Naive thymus-derived CD8-positive, alpha-beta T cell (primary cell): ENCODE measurements at regions not wholly inside any gene's neighbourhood (a gene's known extent, or its start where the extent isn't known, plus 50 kb on each side); places are given as distances from the start of the nearest gene placed in this dataset.
"Not testable (repeated sequence)": the region's sequence is repeated elsewhere in the genome, so short reads cannot be mapped to it uniquely, and the experiment has no call there.

Source experiments
- ATAC-seq, 2 donors: fragments of 150-1000 bp; cut with Tn5 transposase in 1 of 2; sonication (Bioruptor Pico), chemical (Tn5 transposase) in 1 of 2; 1 replicate in 1 of 2; 2 replicates in 1 of 2; pipeline ENCODE4 v1.10.0; 2021; ENCODE audit warnings: mild to moderate bottlenecking in 2 of 2, moderate library complexity in 2 of 2
- POLR2A ChIA-PET: fragments of 350-600 bp; sonication (Branson Sonifier 250); formaldehyde crosslinking; loops from one replicate; lab custom pipeline; 2021; ENCODE audit warnings: antibody characterized with exemption; lab: Charles Lee
- DNase-seq, 10 donors: peaks; one replicate each; pipeline versions ENCODE4 v3.0.0 to v3.0.0-alpha.2; 2020 to 2022
- H3K27ac Mint-ChIP-seq, 10 donors: one replicate each; pipeline ENCODE4 v1.8.0; 2020 to 2022; ENCODE audit warnings: mild to moderate bottlenecking in 10 of 10, mixed read lengths in 10 of 10, moderate library complexity in 4 of 10, inconsistent platforms in 1 of 10
- H3K27me3 Mint-ChIP-seq, 5 donors: one replicate each; pipeline ENCODE4 v1.8.0; 2021 to 2022; ENCODE audit warnings: mixed read lengths in 5 of 5
- H3K36me3 Mint-ChIP-seq, 3 donors: one replicate each; pipeline ENCODE4 v1.8.0; 2020 to 2022; ENCODE audit warnings: mixed read lengths in 3 of 3, mild to moderate bottlenecking in 2 of 3, inconsistent platforms in 1 of 3
- H3K4me1 Mint-ChIP-seq, 4 donors: one replicate each; pipeline ENCODE4 v1.8.0; 2021 to 2022; ENCODE audit warnings: mixed read lengths in 4 of 4
- H3K4me3 Mint-ChIP-seq, 10 donors: one replicate each; pipeline ENCODE4 v1.8.0; 2020 to 2022; ENCODE audit warnings: mild to moderate bottlenecking in 10 of 10, mixed read lengths in 10 of 10, moderate library complexity in 6 of 10, inconsistent platforms in 1 of 10
- H3K9me3 Mint-ChIP-seq, 9 donors: one replicate each; pipeline ENCODE4 v1.8.0; 2020 to 2022; ENCODE audit warnings: mixed read lengths in 9 of 9, mild to moderate bottlenecking in 3 of 9, inconsistent platforms in 1 of 9, moderate library complexity in 1 of 9

- DNase-seq, result no peak
- ATAC-seq, result no peak
- Mint-ChIP-seq H3K9me3 (no peaks in the 10 kb centered on the region), H3K4me3 (no peak overlapping the region), H3K4me1 (peaks cover 0 to 4% (median 2%) of the 10 kb centered on the region in 4 donors), H3K27ac (no peak overlapping the region), H3K36me3 (no peaks in the 10 kb centered on the region), H3K27me3 (peaks cover 0 to 15% (median 1%) of the 10 kb centered on the region in 5 donors)
- POLR2A ChIA-PET, result no interaction called here
These were observed 206.3 kb downstream of the MAF start for GRCh38 chr16:79394206-79394605.

DNA sequence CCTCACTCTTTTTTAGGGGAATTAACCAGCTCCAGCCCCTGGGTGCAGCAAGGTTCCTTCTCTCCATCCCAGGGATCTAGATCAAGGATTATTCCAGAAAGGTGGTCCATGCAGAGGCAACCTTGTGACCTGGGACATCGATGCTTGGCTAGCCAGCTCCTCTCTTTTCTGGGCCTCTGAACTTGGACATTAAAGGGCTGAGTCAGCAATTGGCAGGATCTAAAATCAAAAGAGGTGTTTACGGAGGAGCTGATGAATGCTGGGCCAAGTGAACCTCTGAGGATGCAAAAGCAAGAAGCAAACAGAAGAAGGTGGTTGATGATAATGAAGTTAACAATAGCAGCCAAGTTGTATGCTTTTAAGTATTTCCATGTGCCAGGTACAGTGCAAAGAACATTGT lies 207.0 kb downstream of the MAF start:
- Mint-ChIP-seq H3K27ac (no peak overlapping the region), H3K4me3 (no peak overlapping the region), H3K9me3 (no peaks in the 10 kb centered on the region), H3K27me3 (peaks cover 0 to 15% (median 1%) of the 10 kb centered on the region in 5 donors), H3K4me1 (peaks cover 0 to 4% (median 2%) of the 10 kb centered on the region in 4 donors), H3K36me3 (no peaks in the 10 kb centered on the region)
- POLR2A ChIA-PET, result no interaction called here
- ATAC-seq (no peak), DNase-seq (no peak)

DNA sequence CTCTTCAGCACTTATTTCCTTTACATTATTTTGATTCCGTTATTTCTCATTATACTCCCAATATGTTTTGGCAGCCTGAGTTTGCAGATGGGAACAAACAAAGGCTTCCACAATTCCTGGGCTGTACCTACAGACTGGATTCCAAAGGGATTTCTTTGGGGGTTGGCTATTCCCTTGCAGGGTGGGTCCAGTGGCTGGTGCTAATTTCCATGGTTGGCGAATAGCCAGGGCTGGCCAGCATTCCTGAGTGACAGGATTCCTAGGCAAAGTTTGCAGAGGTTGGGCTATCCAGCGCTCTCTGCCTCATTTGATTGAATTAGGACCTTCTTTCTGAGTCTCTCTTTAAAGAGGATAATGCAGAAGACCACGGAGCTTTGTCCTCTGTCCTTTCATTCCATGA lies 207.4 kb downstream of the MAF start:
- no peak for DNase-seq
- H3K4me3 Mint-ChIP-seq, result no peak overlapping the region

GRCh38 chr16:79392081-79392480 lies 208.5 kb downstream of the MAF start:
- peaks cover 0 to 15% (median 1%) of the 10 kb centered on the region in 5 donors for H3K27me3 Mint-ChIP-seq
- peaks cover 0 to 4% (median 2%) of the 10 kb centered on the region in 4 donors for H3K4me1 Mint-ChIP-seq
- DNase-seq (no peak), ATAC-seq (no peak)
- H3K36me3 Mint-ChIP-seq, result peaks cover 0 to 2% (median 0%) of the 10 kb centered on the region in 3 donors
- no peak overlapping the region for H3K4me3 Mint-ChIP-seq
- no peak overlapping the region for H3K27ac Mint-ChIP-seq
- H3K9me3 Mint-ChIP-seq, result no peaks in the 10 kb centered on the region
- POLR2A ChIA-PET, result no interaction called here

More for the DNA sequence above, 207.4 kb downstream of the MAF start:
- Mint-ChIP-seq H3K27ac (no peak overlapping the region), H3K27me3 (peaks cover 0 to 15% (median 1%) of the 10 kb centered on the region in 5 donors), H3K4me1 (peaks cover 0 to 4% (median 2%) of the 10 kb centered on the region in 4 donors), H3K9me3 (no peaks in the 10 kb centered on the region), H3K36me3 (no peaks in the 10 kb centered on the region)
- ATAC-seq, result no peak
- POLR2A ChIA-PET, result no interaction called here

DNA sequence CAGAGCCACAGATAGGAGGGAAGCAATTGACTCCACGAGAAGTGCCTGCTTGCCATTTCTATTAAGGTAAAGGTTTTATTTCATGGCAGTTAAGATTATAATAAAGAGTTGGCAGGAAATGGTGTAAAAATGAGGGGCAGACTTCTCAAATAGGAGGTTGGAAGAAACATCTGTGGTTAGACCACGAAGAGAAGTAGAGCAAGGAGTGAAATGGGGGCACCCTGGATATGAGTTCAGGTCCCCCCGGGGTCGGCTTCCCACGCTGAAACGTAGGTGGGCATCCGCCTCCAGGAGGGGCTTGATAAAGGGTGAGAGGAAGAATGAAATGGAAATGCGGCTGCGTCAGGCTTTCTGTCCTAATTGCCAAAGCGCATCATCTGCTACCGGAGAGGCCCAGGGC lies 209.1 kb downstream of the MAF start:
- Mint-ChIP-seq H3K4me3 (no peak overlapping the region), H3K9me3 (no peaks in the 10 kb centered on the region), H3K27ac (no peak overlapping the region), H3K36me3 (peaks cover 0 to 4% (median 0%) of the 10 kb centered on the region in 3 donors), H3K27me3 (peaks cover 0 to 15% (median 1%) of the 10 kb centered on the region in 5 donors), H3K4me1 (peaks cover 0 to 4% (median 2%) of the 10 kb centered on the region in 4 donors)
- DNase-seq (no peak), ATAC-seq (no peak)
- POLR2A ChIA-PET, result no interaction called here

DNA sequence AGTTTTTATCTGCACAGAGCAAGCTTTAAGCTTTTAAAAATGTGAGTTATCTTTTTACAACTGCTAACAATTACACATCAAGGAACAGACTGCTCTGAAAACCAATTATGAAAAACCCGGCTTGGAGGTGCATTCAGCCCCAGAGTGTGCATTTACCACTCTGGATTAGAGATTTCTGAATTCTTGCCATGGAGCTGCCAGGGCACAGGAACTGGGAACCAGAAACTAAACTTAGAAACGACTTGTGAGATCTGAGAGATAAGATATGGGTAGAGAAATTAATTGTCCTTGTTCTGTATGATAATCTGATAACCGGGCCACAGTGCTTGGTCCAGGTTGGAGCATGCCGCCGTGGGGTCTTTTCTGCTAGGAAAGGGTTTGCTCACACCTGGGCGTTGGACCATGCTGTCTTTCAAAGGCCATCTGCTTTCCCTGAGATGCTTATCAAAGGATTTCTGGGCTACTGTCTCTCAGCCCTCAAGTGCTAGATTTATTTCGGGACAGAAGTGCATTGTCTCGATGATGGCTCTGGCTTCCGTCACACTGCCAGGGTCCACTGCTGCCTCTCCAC lies 210.0 kb downstream of the MAF start:
- H3K4me3 Mint-ChIP-seq, result no peak overlapping the region
- peaks cover 0 to 12% (median 1%) of the 10 kb centered on the region in 5 donors for H3K27me3 Mint-ChIP-seq
- POLR2A ChIA-PET, result no interaction called here
- H3K27ac Mint-ChIP-seq, result no peak overlapping the region
- ATAC-seq (no peak), DNase-seq (no peak)
- peaks cover 0 to 4% (median 0%) of the 10 kb centered on the region in 3 donors for H3K36me3 Mint-ChIP-seq
- H3K4me1 Mint-ChIP-seq, result peaks cover 0 to 4% (median 2%) of the 10 kb centered on the region in 4 donors
- no peaks in the 10 kb centered on the region for H3K9me3 Mint-ChIP-seq

DNA sequence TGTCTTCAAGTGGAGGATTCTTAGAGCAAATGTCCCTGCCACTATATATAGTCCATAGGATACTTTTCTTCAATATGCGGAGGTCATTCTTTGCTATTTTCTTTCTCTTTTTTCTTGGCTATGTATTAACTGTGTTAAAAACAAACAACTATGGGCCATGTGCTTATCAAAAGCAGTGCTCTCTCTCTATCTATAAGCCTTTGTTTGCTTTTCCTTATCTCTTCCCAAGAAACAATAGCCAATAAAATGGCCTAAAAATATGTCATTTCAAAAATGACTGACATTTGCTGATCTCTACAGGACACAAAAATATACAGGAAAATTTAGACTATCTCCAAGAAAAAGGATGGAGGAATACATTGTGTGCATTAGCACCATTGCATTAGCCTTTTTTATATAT lies 212.1 kb downstream of the MAF start:
- Mint-ChIP-seq H3K9me3 (no peaks in the 10 kb centered on the region), H3K27me3 (peaks cover 0 to 11% (median 1%) of the 10 kb centered on the region in 5 donors), H3K4me1 (peaks cover 0 to 4% (median 2%) of the 10 kb centered on the region in 4 donors), H3K27ac (no peak overlapping the region), H3K4me3 (no peak overlapping the region), H3K36me3 (peaks cover 0 to 4% (median 0%) of the 10 kb centered on the region in 3 donors)
- DNase-seq (no peak), ATAC-seq (no peak)
- POLR2A ChIA-PET, result no interaction called here

DNA sequence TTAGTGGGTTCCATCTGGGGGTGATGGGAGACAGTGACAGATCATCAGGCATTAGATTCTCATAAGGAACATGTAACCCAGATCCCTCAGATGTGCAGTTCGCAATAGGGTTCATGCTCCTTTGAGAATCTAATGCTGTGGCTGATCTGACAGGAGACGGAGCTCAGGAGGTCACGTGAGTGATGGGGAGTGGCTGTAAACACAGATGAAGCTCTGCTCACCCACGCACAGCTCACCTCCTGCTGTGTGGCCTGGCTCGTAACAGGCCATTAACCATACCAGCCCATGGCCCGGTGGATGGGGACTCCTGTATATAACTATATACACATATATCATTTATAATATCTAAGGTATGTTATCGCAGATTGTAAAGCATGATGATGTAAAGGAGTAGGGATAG lies 214.2 kb downstream of the MAF start:
- peaks cover 4 to 11% (median 9%) of the 10 kb centered on the region in 4 donors for H3K4me1 Mint-ChIP-seq
- POLR2A ChIA-PET, result no interaction called here

DNA sequence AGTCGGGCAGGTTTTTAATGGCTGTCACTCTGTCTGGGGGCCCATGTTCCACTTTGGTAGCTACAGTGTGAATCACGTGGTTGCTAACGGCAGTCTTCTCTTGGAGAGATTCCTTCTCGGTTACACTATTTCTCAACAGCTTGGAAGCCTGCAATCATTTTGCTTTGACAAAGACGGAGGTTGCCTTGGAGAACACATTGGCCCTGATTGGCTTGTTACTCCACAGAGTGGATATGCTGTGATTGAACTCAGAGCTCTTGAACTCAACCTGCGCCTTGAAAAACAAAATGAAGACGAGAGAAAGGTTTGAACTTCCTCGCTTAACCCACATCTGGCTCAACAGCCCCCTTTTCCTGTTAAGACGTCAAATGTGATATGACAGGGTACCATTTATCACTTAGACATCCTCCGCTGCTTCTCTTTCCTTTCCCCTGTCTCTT lies 218.9 kb downstream of the MAF start:
- ATAC-seq (peak in 1 of 2 donors; percentile 62), DNase-seq (peak in 3 of 10 donors; percentile 7 to 39 (median 22))
- Mint-ChIP-seq H3K9me3 (peaks cover 0 to 2% (median 0%) of the 10 kb centered on the region in 9 donors), H3K4me1 (peaks cover 12 to 23% (median 18%) of the 10 kb centered on the region in 4 donors), H3K27me3 (peaks cover 0 to 9% (median 7%) of the 10 kb centered on the region in 5 donors), H3K36me3 (peaks cover 0 to 11% (median 0%) of the 10 kb centered on the region in 3 donors), H3K4me3 (peak overlapping the region in 9 of 10 donors; percentile 3 to 71 (median 55)), H3K27ac (peak overlapping the region in 6 of 10 donors; percentile 3 to 92 (median 44))
- POLR2A ChIA-PET, result no interaction called here

More for the DNA sequence above, 214.2 kb downstream of the MAF start:
- Mint-ChIP-seq H3K27ac (no peak overlapping the region), H3K9me3 (no peaks in the 10 kb centered on the region), H3K27me3 (peaks cover 0 to 3% (median 0%) of the 10 kb centered on the region in 5 donors), H3K4me3 (no peak overlapping the region), H3K36me3 (peaks cover 0 to 4% (median 0%) of the 10 kb centered on the region in 3 donors)
- ATAC-seq (no peak), DNase-seq (no peak)

DNA sequence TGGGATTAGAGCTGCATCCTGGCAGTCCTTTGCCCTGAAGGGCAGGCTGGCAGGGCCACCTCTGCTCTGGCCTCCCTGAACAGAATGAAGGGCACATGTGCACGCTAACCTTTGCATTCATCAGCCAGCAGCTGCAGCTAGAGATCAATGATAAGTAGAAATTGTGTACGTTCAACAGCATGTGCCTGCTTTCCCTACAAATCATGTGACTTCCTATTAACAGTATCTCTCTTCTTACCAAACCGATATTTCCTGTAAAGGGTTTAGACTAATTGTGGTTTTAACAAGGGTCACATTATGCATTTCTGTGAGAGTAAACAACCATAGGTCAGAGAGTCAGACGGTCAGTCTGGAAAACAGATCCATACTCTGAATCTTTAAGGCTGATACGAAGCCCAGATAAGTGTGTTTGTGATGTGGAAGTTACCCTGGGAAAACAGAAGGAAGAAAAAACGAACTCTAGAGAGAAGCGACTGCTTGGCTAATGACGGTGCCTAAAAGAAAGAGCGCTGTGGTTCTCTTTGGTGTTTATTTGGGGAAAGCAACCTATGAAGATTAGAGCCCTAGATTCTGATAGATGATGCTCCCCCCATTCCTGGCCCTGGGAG lies 219.4 kb downstream of the MAF start:
- POLR2A ChIA-PET, result no interaction called here
- Mint-ChIP-seq H3K36me3 (peaks cover 0 to 11% (median 0%) of the 10 kb centered on the region in 3 donors), H3K27ac (peak overlapping the region in 6 of 10 donors; percentile 23 to 92 (median 52)), H3K27me3 (peaks cover 0 to 9% (median 7%) of the 10 kb centered on the region in 5 donors), H3K4me3 (peak overlapping the region in 8 of 10 donors; percentile 40 to 71 (median 57)), H3K9me3 (peaks cover 0 to 3% (median 0%) of the 10 kb centered on the region in 9 donors), H3K4me1 (peaks cover 12 to 23% (median 18%) of the 10 kb centered on the region in 4 donors)
- DNase-seq (no peak), ATAC-seq (peak in 1 of 2 donors; percentile 18)

GRCh38 chr16:79379095-79379494 lies 221.4 kb downstream of the MAF start:
- no peak overlapping the region for H3K4me3 Mint-ChIP-seq
- H3K27me3 Mint-ChIP-seq, result peaks cover 6 to 16% (median 7%) of the 10 kb centered on the region in 5 donors
- POLR2A ChIA-PET, result no interaction called here
- no peak overlapping the region for H3K27ac Mint-ChIP-seq
- ATAC-seq (no peak), DNase-seq (no peak)
- H3K9me3 Mint-ChIP-seq, result peaks cover 0 to 6% (median 0%) of the 10 kb centered on the region in 9 donors
- peaks cover 12 to 23% (median 18%) of the 10 kb centered on the region in 4 donors for H3K4me1 Mint-ChIP-seq
- H3K36me3 Mint-ChIP-seq, result peaks cover 0 to 11% (median 0%) of the 10 kb centered on the region in 3 donors

DNA sequence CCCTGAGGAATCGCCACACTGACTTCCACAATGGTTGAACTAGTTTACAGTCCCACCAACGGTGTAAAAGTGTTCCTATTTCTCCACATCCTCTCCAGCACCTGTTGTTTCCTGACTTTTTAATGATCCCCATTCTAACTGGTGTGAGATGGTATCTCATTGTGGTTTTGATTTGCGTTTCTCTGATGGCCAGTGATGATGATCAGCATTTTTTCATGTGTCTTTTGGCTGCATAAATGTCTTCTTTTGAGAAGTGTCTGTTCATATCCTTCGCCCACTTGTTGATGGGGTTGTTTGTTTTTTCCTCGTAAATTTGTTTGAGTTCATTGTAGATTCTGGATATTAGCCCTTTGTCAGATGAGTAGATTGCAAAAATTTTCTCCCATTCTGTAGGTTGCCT lies 223.5 kb downstream of the MAF start:
- Mint-ChIP-seq H3K36me3 (peaks cover 0 to 11% (median 0%) of the 10 kb centered on the region in 3 donors), H3K4me1 (peaks cover 12 to 21% (median 17%) of the 10 kb centered on the region in 4 donors), H3K27me3 (peaks cover 7 to 17% (median 9%) of the 10 kb centered on the region in 5 donors)
- ATAC-seq, POLR2A ChIA-PET, DNase-seq, H3K4me3 Mint-ChIP-seq, H3K9me3 Mint-ChIP-seq, H3K27ac Mint-ChIP-seq: not testable (repeated sequence)

DNA sequence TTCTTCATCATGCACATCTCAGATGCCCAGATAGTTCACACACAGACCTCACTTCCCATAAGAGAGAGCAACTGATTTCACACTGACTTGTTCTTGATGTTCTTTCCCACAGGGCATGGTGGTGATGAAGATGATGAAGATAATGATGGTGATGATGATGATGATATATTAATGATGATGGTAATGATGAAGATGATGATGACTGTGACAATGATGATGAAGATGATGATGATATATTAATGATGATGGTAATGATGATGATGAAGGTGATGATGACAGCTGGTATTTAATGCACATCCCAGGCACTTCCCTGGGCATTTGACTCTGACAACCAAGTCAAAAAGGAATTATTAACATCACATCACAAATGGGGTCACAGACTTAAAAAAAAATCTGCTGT lies 225.2 kb downstream of the MAF start:
- no peak overlapping the region for H3K27ac Mint-ChIP-seq
- H3K36me3 Mint-ChIP-seq, result peaks cover 0 to 22% (median 0%) of the 10 kb centered on the region in 3 donors
- no peak overlapping the region for H3K4me3 Mint-ChIP-seq
- POLR2A ChIA-PET, result no interaction called here
- DNase-seq (no peak), ATAC-seq (no peak)
- H3K9me3 Mint-ChIP-seq, result peaks cover 0 to 14% (median 11%) of the 10 kb centered on the region in 9 donors
- H3K4me1 Mint-ChIP-seq, result peaks cover 0 to 8% (median under 1%) of the 10 kb centered on the region in 4 donors
- H3K27me3 Mint-ChIP-seq, result peaks cover 5 to 17% (median 9%) of the 10 kb centered on the region in 5 donors
